Activated T-cell treated with anti-CD3 and anti-CD28 coated beads for 48 hours (primary cell): ENCODE measurements at regions not wholly inside any gene's neighbourhood (a gene's known extent, or its start where the extent isn't known, plus 50 kb on each side); places are given as distances from the start of the nearest gene placed in this dataset.

Experiments
- DNase-seq: peaks from one replicate; pipeline ENCODE4 v3.0.0-alpha.2; 2020; ENCODE audit warnings: low read depth

- no peak for DNase-seq
Observed at GRCh38 chr10:62550173-62550572, 176.0 kb downstream of the ZNF365 start.

GRCh38 chr10:62554632-62555199, 180.5 kb downstream of the ZNF365 start:
- DNase-seq, result no peak

DNA sequence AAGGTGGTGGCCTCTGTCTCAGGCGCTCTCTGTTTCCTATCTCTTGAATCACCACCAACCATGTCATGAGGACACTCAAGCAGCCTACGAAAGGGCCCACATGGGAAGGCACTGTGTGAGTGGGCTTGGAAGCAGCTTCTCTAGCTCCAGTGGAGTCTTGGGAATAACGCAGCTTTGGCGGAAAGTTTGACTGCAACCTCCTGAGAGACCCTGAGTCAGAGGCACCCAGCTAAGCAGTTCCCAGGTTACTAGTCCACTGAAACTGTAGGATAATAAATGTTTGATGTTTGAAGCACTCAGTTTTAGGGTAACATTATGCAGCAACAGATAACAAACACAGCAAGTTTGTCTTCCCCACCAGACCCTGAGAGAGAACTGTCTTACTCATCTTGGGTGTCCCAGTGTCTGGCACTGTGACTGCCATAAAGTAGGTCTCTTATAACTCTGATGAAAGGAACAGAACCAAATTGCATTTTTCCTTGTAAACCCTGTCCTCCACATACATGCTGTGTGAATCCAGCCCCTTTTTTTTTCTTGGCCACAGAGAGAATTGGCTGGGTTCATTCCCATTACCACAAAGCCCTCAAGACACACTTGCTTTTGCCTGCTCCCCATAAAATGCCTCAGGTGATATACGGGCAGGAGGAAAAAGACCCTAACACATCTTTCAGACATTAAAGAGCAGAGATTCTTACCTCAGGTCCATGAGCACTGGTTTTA, 185.5 kb downstream of the ZNF365 start:
- DNase-seq, result no peak

DNA sequence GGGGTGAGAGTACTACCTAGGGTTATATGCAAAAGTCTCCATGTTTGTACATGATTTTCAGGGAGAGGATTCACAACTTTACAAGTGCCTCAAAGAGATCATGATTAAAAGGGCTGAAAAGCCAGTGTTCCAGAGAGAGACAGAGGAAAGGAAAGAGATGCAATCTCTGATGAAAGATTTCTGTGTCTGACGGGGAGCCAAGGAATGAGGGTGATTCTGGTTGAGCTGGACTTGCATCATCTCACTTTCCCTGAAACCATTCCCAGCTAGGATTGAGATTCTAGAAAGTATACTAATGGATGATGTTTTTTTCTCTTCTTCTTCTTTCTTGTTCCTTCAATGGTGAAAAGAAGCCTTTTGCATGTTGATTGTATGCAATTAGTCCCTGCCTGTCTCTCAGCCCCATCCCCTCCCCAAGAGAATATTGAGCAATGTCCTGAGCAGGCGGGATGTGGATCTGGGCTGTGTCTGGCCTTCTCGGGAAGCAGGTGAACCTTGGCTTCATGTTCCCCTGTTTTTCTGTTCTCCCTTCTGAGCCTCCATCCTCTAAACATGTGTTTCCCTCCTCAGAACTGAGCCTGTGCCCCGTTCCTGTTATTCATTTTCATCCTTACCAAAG, 186.1 kb downstream of the ZNF365 start:
- no peak for DNase-seq

DNA sequence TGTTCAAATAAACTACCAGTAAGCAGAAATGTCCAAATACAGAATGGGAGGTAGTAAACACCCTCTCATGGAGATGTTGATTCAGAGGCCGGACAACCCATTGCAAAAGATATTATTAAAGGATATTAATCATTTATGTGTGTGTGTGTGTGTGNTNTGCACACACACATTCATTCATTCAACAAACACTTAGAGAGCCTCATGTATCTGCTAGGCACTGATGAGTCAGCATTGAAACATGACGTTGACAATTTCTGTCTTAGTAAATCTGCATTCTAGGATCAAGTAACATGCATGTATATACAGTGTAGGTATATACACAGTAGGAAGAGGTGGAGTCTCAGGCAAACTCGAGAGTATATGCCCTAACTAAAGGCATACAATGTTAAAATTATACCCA, 187.0 kb downstream of the ZNF365 start:
- no peak for DNase-seq

DNA sequence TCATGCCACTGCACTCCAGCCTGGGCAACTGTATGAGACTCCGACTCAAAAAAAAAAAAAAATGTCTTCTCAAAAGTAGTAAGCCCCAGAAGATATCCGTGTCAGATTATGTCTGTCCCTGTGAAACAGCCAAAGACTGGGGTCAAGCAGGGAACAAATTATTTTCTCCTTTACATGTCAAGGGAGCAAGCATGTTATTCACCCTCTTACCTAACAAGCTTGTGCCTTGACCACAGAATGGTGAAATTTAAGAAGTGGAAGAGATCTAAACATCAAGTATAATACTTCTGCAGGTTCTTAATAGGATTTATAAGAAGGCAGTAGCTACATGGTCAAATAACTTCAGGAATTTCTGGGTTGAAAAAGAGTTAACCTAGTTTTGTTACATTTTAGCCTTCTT, 187.9 kb downstream of the ZNF365 start:
- DNase-seq, result no peak

- DNase-seq, result no peak
Observed at GRCh38 chr10:62562795-62563194, 188.6 kb downstream of the ZNF365 start.

DNA sequence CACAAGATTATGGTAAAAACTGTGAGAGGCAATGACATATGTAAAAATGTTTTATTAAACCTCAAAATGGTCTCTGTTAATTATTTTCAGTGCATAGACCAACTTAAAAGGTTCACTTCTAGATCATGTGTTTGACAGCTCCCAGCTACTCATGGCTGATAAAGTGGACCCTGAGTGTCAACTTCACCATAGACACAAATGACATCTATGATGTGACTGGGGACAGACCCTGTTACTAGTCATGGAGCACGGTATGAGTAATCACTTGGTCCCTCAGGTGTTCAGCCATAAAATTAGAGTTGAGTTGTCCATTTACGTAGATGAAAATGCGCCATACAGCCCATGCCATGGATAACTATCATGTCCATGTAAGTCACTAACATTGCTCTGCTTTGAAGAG, 199.8 kb downstream of the ZNF365 start:
- no peak for DNase-seq

- no peak for DNase-seq
Observed at GRCh38 chr10:62577076-62577475, 202.9 kb downstream of the ZNF365 start.

GRCh38 chr10:62577666-62578291, 203.6 kb downstream of the ZNF365 start:
- DNase-seq, result no peak

DNA sequence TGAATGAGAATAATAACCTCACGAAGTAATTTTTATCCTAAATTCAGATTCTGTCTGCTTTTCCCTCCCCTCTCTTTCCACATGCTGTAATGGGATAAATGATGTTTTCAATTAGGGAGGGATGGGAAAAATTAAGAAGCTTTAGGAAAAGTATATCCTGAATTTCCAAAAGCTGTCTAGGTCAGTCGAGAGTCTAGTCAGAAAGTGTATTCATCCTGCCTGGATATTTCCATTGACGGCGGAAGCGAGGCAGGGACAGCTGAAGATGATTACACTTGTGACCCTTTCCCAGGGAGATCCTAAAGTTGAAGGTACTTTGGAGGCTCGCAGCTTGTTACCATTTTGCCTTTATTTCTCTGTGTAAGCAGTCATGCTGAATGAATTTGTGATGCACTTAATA, 204.1 kb downstream of the ZNF365 start:
- DNase-seq, result no peak

DNA sequence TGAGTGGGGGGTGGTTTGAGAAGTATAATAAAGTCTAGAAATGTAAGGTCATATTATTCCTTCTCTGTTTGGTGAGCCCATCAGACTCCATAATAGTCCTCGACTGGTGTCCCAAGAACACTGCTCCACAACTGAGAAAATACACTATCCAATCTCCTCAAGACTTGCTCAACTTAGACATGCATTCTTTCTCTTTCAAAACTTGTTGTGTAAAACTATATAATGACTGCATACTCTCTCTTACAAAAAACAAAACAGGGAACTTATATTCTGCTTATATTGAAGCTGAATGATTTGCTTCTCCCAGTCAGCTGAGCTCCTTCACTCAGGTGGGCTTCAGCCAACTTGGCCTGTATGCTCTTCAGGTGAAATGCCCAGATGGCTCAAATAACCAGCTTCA, 204.7 kb downstream of the ZNF365 start:
- no peak for DNase-seq

- no peak for DNase-seq
Observed at GRCh38 chr10:62580396-62580795, 206.2 kb downstream of the ZNF365 start.

GRCh38 chr10:62581351-62581750, 207.2 kb downstream of the ZNF365 start:
- DNase-seq, result no peak

GRCh38 chr10:62582101-62582705, 208.0 kb downstream of the ZNF365 start:
- DNase-seq, result no peak

DNA sequence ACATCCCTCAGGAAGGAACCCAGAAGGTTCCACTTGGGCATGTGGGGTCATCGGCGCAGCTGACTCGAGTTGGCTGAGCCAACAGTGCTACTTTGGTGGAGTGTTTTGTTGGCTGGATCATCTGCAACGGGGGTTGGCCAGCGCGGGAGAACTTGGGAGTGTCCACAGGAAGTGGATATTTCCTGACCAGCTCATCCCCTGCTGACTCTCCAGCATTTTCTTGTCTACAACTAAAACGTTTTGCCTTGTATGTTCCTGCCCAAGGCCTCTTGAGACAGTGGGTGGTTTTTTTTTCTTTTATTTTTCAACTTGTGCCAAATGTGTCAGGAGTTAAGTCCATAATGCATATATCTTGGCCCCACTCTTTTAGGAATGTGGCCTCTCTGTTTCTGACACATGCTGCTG, 208.6 kb downstream of the ZNF365 start:
- no peak for DNase-seq

DNA sequence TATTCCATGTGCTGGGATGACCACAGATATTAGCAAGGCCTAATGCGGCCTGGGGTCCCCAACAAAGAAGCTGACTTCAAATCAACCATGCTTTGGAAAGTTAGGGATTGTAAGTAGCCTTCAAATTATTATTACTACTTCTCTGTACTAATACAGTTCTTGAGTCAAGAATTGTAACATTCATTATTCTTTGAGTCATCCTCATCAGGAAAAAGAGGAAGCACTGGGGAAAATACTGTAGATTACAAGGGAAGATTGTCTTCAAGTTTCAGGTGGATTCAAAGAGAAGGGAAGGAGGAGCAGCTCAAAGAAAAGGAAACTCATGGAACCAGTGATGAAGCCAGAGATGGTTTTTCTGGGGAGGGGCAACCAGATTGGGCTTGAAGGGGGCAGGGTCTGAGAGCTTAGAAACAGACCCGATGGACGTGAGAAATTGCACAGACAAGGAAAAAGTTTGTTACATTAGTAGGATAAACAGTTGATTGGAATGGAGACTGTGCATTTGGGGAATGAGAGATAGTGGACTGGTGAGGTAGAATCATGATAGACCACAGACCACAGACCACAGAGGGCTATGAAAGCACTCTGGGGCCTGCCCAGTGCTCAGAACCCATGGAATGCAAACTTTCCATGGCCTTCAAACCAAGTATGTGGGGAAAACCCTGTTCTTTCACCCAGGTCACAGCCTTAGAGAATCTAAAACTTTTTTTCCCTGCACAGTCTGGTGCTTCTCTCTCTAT, 209.9 kb downstream of the ZNF365 start:
- no peak for DNase-seq

- DNase-seq, result no peak
Observed at GRCh38 chr10:62584731-62585130, 210.6 kb downstream of the ZNF365 start.

DNA sequence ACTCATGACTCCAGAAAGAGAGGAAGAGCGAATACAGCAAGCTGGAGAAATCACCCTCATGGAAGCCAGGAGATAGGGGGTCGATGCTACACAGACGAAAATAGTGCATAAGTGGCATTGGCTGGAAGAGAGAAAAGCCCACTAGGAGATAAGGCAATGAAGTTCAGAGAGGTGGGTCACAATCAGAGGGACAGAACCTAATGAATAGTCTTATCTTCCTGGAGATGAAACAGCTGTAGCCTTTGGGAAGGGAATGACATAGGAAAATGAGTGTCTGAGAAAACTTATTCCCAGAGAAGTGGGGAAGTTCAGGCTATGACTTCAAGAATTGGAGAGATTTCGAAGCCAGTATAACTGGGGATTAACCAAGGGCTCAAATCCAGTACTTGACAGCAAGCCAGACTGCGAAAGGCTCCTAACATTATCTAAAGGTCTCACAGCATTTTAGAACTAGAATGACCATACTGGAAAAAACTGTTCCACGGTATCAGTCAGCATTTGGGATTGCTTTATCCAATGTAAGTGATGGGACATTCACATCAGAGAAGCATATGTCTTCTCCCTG, 211.1 kb downstream of the ZNF365 start:
- no peak for DNase-seq

GRCh38 chr10:62587011-62587410, 212.8 kb downstream of the ZNF365 start:
- no peak for DNase-seq

GRCh38 chr10:62588116-62588515, 213.9 kb downstream of the ZNF365 start:
- DNase-seq, result no peak

GRCh38 chr10:62589689-62590088, 214.8 kb upstream of the ADO start:
- no peak for DNase-seq
